ENCODE measurements at regions not wholly inside any gene's neighbourhood (a gene's known extent, or its start where the extent isn't known, plus 50 kb on each side); places are given as distances from the start of the nearest gene placed in this dataset.
"Not testable (repeated sequence)": the region's sequence is repeated elsewhere in the genome, so short reads cannot be mapped to it uniquely, and the experiment has no call there.

DNA sequence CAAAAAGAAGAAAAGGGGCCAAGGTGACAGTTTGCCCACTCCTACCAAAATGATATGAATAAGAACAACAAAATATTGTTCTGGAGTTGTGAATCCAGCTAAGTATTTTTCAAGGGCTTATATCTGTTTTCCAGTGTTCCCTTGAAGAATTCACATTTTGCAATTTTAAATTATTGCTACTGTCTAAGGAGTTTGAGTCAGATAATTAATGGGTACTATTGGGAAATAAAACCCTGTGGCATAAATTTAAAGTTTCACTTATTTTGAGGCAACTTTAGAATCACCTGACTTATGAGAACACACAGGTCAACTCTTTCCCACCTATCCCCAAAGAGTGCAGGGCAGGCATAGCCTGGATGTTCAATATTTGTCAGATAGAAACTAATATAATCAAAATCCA, 188.0 kb upstream of the GHR start:
- Histone ChIP-seq H3K36me3 (ENCODE audit: insufficient read depth, low read length) (no peaks in the 10 kb centered on the region), H3K4me3 (ENCODE audit: low read depth, low read length) (no peak overlapping the region), H3K79me2 (ENCODE audit: control insufficient read depth, insufficient read depth, low read length, unreplicated experiment) (no peaks in the 10 kb centered on the region), H3K4me1 (ENCODE audit: control insufficient read depth, insufficient read depth, low read length, unreplicated experiment) (peaks cover 19% of the 10 kb centered on the region), H3K27ac (ENCODE audit: low read depth, low read length) (peak overlapping the region; percentile 59), H3K27me3 (ENCODE audit: insufficient read depth, low read length) (no peaks in the 10 kb centered on the region), H2AFZ (ENCODE audit: low read length, unreplicated experiment) (peak overlapping the region; percentile 58)

DNA sequence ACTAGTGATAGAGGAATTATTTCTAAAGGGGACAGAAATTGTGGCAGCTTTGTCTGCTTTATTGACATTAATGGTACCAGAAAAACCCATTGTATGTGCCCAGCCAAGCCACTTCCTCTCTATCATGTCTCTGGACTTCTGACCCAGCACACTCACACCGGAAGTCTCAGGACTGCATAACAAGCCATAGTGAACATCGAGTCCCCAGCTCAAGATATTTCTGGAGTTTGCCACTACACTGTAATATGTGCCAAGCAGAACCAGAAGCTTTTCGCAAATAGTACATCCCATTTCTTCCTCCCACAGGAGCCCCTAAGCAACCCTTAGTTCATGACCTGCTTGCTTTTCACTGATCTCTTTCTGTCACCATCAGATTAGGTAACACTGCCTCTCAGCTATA, 187.4 kb upstream of the GHR start:
- Histone ChIP-seq H3K27ac (ENCODE audit: low read depth, low read length) (peak overlapping the region; percentile 59), H3K4me3 (ENCODE audit: low read depth, low read length) (no peak overlapping the region), H3K79me2 (ENCODE audit: control insufficient read depth, insufficient read depth, low read length, unreplicated experiment) (no peaks in the 10 kb centered on the region), H3K36me3 (ENCODE audit: insufficient read depth, low read length) (no peaks in the 10 kb centered on the region), H3K27me3 (ENCODE audit: insufficient read depth, low read length) (no peaks in the 10 kb centered on the region), H2AFZ (ENCODE audit: low read length, unreplicated experiment) (peak overlapping the region; percentile 58), H3K4me1 (ENCODE audit: control insufficient read depth, insufficient read depth, low read length, unreplicated experiment) (peaks cover 19% of the 10 kb centered on the region)

DNA sequence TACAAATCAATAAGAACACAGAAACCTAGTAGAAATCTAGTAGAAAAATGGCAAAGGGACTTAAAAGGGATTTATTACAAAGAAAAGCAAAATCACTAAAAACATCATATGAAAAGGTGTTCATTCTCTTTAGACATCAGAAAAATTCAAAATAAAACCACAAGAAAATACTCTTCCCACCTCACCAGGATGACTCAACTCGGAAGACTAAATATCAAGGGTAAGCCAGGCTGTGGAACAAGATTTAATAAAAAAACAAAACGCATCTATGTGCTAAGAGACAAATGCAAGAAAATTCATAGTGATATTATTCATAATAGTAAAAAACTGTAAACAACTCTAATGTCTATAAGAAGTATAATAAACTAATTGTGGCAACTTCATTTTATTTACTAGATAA, 181.6 kb upstream of the GHR start:
- Histone ChIP-seq H3K4me1 (ENCODE audit: control insufficient read depth, insufficient read depth, low read length, unreplicated experiment) (no peaks in the 10 kb centered on the region), H3K36me3 (ENCODE audit: insufficient read depth, low read length) (no peaks in the 10 kb centered on the region), H3K27me3 (ENCODE audit: insufficient read depth, low read length) (no peaks in the 10 kb centered on the region), H2AFZ (ENCODE audit: low read length, unreplicated experiment) (no peak overlapping the region), H3K27ac (ENCODE audit: low read depth, low read length) (no peak overlapping the region), H3K4me3 (ENCODE audit: low read depth, low read length) (no peak overlapping the region), H3K79me2 (ENCODE audit: control insufficient read depth, insufficient read depth, low read length, unreplicated experiment) (no peaks in the 10 kb centered on the region)

DNA sequence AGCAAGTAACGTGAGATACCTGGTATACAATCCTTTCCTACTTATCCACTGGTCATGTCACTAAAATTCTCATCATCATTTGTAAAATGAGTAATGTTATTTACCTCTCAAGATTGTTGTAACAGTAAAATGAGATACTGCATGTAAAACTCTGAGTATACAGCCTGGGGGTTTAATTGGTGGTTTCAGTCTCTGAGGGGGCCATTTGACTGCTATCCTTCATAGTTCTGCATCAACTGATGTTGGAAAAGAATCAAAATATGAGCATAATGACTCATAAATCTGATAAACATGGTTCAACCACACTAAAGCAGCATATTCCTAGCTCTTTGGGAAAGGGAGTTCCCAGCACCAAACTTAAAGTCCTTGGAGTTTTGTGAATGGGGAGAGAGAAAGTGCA, 181.0 kb upstream of the GHR start:
- H3K4me3 ChIP-seq (ENCODE audit: low read depth, low read length): no peak overlapping the region
- no peak overlapping the region for H3K27ac ChIP-seq (ENCODE audit: low read depth, low read length)
- no peak overlapping the region for H2AFZ ChIP-seq (ENCODE audit: low read length, unreplicated experiment)
- H3K36me3 ChIP-seq (ENCODE audit: insufficient read depth, low read length): no peaks in the 10 kb centered on the region
- H3K27me3 ChIP-seq (ENCODE audit: insufficient read depth, low read length): no peaks in the 10 kb centered on the region
- no peaks in the 10 kb centered on the region for H3K79me2 ChIP-seq (ENCODE audit: control insufficient read depth, insufficient read depth, low read length, unreplicated experiment)
- H3K4me1 ChIP-seq (ENCODE audit: control insufficient read depth, insufficient read depth, low read length, unreplicated experiment): no peaks in the 10 kb centered on the region

DNA sequence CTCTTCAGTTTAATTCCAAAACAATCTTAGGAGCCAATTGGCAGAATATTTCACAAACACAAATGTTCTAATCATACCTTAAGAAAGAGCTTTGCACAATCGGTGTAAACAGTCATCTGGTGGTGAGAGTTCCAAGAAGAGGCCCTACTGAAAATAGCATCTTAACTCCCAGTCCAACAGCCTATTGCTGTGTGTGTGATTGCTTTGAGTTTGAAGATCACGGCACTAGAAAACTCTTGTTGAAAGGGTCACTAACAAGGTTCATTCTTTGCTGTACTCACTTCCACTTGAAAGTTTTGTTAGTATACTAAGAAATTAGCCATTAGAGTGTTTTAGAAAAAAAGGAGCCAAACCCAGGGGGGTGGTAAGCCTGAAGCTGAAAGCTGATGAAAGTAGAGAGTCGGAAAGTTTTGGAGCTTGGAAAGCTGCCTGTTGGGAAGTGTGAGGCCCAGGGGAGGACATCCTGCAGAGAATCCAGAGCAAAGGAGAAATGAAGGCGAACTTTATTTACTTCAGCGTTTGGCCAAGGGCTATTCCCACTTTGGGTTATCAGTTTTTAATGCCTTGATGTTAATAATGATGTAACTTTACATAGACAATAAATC, 180.3 kb upstream of the GHR start:
- no peaks in the 10 kb centered on the region for H3K79me2 ChIP-seq (ENCODE audit: control insufficient read depth, insufficient read depth, low read length, unreplicated experiment)
- no peaks in the 10 kb centered on the region for H3K36me3 ChIP-seq (ENCODE audit: insufficient read depth, low read length)
- no peak overlapping the region for H2AFZ ChIP-seq (ENCODE audit: low read length, unreplicated experiment)
- no peak overlapping the region for H3K4me3 ChIP-seq (ENCODE audit: low read depth, low read length)
- H3K27ac ChIP-seq (ENCODE audit: low read depth, low read length): no peak overlapping the region
- no peaks in the 10 kb centered on the region for H3K4me1 ChIP-seq (ENCODE audit: control insufficient read depth, insufficient read depth, low read length, unreplicated experiment)
- no peaks in the 10 kb centered on the region for H3K27me3 ChIP-seq (ENCODE audit: insufficient read depth, low read length)

DNA sequence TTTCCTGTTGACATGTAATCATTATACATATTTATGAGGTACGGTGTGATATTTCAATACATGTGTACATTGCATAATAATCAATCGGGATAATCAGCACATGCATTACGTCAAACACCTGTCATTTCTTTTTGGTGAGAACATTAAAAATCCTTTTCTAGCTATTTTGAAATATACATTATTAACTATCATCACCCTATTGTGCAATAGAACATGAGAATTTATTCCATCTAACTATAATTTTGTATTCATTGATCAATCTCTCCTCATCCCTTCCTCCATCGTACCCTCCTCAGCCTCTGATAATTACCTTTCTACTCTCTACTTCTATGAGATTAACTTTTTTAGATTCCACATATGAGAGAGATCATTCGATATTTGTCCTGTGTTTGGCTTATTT, 170.9 kb upstream of the GHR start:
- Histone ChIP-seq H3K79me2 (ENCODE audit: control insufficient read depth, insufficient read depth, low read length, unreplicated experiment) (no peaks in the 10 kb centered on the region), H3K36me3 (ENCODE audit: insufficient read depth, low read length) (no peaks in the 10 kb centered on the region), H2AFZ (ENCODE audit: low read length, unreplicated experiment) (no peak overlapping the region), H3K4me1 (ENCODE audit: control insufficient read depth, insufficient read depth, low read length, unreplicated experiment) (no peaks in the 10 kb centered on the region), H3K4me3 (ENCODE audit: low read depth, low read length) (no peak overlapping the region), H3K27me3 (ENCODE audit: insufficient read depth, low read length) (no peaks in the 10 kb centered on the region), H3K27ac (ENCODE audit: low read depth, low read length) (no peak overlapping the region)

GRCh38 chr5:42259914-42260313, 163.3 kb upstream of the GHR start:
- H3K27ac ChIP-seq (ENCODE audit: low read depth, low read length); H3K27me3 ChIP-seq (ENCODE audit: insufficient read depth, low read length); H3K36me3 ChIP-seq (ENCODE audit: insufficient read depth, low read length); H2AFZ ChIP-seq (ENCODE audit: low read length, unreplicated experiment); H3K4me1 ChIP-seq (ENCODE audit: control insufficient read depth, insufficient read depth, low read length, unreplicated experiment); H3K4me3 ChIP-seq (ENCODE audit: low read depth, low read length); H3K79me2 ChIP-seq (ENCODE audit: control insufficient read depth, insufficient read depth, low read length, unreplicated experiment): not testable (repeated sequence)

GRCh38 chr5:42267091-42267490, 156.1 kb upstream of the GHR start:
- H3K79me2 ChIP-seq (ENCODE audit: control insufficient read depth, insufficient read depth, low read length, unreplicated experiment): no peaks in the 10 kb centered on the region
- H3K27ac ChIP-seq (ENCODE audit: low read depth, low read length): no peak overlapping the region
- H2AFZ ChIP-seq (ENCODE audit: low read length, unreplicated experiment): no peak overlapping the region
- H3K4me1 ChIP-seq (ENCODE audit: control insufficient read depth, insufficient read depth, low read length, unreplicated experiment): no peaks in the 10 kb centered on the region
- H3K36me3 ChIP-seq (ENCODE audit: insufficient read depth, low read length): no peaks in the 10 kb centered on the region
- H3K4me3 ChIP-seq (ENCODE audit: low read depth, low read length): no peak overlapping the region
- H3K27me3 ChIP-seq (ENCODE audit: insufficient read depth, low read length): no peaks in the 10 kb centered on the region

DNA sequence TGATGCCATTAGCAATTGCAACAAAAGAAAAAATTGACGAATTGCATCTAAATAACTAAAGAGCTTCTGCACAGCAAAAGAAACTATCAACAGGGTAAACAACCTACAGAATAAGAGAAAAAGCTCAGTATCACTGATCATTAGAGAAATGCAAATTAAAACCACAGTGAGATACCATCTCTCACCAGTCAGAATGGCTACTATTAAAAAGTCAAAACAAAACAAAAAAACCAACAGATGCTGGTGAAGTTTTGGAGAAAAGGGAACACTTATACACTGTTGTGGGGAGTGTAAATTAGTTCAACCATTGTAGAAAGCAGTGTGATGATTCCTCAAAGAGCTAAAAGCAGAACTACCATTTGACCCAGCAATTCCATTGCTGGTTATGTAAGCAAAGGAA, 155.1 kb upstream of the GHR start:
- H3K36me3 ChIP-seq (ENCODE audit: insufficient read depth, low read length); H3K27me3 ChIP-seq (ENCODE audit: insufficient read depth, low read length); H3K27ac ChIP-seq (ENCODE audit: low read depth, low read length); H3K4me3 ChIP-seq (ENCODE audit: low read depth, low read length); H3K4me1 ChIP-seq (ENCODE audit: control insufficient read depth, insufficient read depth, low read length, unreplicated experiment); H2AFZ ChIP-seq (ENCODE audit: low read length, unreplicated experiment); H3K79me2 ChIP-seq (ENCODE audit: control insufficient read depth, insufficient read depth, low read length, unreplicated experiment): not testable (repeated sequence)

GRCh38 chr5:42268630-42269029, 154.6 kb upstream of the GHR start:
- H3K27me3 ChIP-seq (ENCODE audit: insufficient read depth, low read length): no peaks in the 10 kb centered on the region
- no peak overlapping the region for H3K4me3 ChIP-seq (ENCODE audit: low read depth, low read length)
- no peak overlapping the region for H2AFZ ChIP-seq (ENCODE audit: low read length, unreplicated experiment)
- H3K27ac ChIP-seq (ENCODE audit: low read depth, low read length): no peak overlapping the region
- H3K36me3 ChIP-seq (ENCODE audit: insufficient read depth, low read length): no peaks in the 10 kb centered on the region
- H3K4me1 ChIP-seq (ENCODE audit: control insufficient read depth, insufficient read depth, low read length, unreplicated experiment): no peaks in the 10 kb centered on the region
- H3K79me2 ChIP-seq (ENCODE audit: control insufficient read depth, insufficient read depth, low read length, unreplicated experiment): no peaks in the 10 kb centered on the region

- Histone ChIP-seq H3K79me2 (ENCODE audit: control insufficient read depth, insufficient read depth, low read length, unreplicated experiment) (no peaks in the 10 kb centered on the region), H3K27me3 (ENCODE audit: insufficient read depth, low read length) (no peaks in the 10 kb centered on the region), H3K4me3 (ENCODE audit: low read depth, low read length) (no peak overlapping the region), H3K4me1 (ENCODE audit: control insufficient read depth, insufficient read depth, low read length, unreplicated experiment) (no peaks in the 10 kb centered on the region), H3K27ac (ENCODE audit: low read depth, low read length) (no peak overlapping the region), H2AFZ (ENCODE audit: low read length, unreplicated experiment) (no peak overlapping the region), H3K36me3 (ENCODE audit: insufficient read depth, low read length) (no peaks in the 10 kb centered on the region)
These were observed 152.5 kb upstream of the GHR start for GRCh38 chr5:42270771-42271170.

Measured in ACC112 (cell line).